Endothelial cell of umbilical vein (primary cell): ENCODE measurements at regions not wholly inside any gene's neighbourhood (a gene's known extent, or its start where the extent isn't known, plus 50 kb on each side); places are given as distances from the start of the nearest gene placed in this dataset.

Source experiments
- EZH2 ChIP-seq: IDR thresholded peaks from 2 replicates; pipeline ENCODE4 v1.6.1; 2012; ENCODE audit warnings: borderline replicate concordance, low read depth, mild to moderate bottlenecking, moderate library complexity, low read length, inconsistent platforms; ENCODE audit not compliant: severe bottlenecking
- FOS ChIP-seq: IDR thresholded peaks from 2 replicates; pipeline ENCODE4 v1.6.1; 2011; ENCODE audit warnings: mild to moderate bottlenecking, low read length, moderate library complexity, borderline replicate concordance; ENCODE audit not compliant: insufficient read depth
- GATA2 ChIP-seq: IDR thresholded peaks from 2 replicates; pipeline ENCODE4 v1.7.0; 2011; ENCODE audit warnings: low read depth, mild to moderate bottlenecking, moderate library complexity, mixed read lengths, low read length; ENCODE audit not compliant: insufficient read length, insufficient read depth
- JUN ChIP-seq: IDR thresholded peaks from 2 replicates; pipeline ENCODE4 v1.6.1; 2011; ENCODE audit warnings: borderline replicate concordance, low read depth; ENCODE audit not compliant: insufficient read length, insufficient read depth
- MYC ChIP-seq: IDR thresholded peaks from one replicate; pipeline ENCODE4 v1.6.1; 2011; ENCODE audit warnings: mild to moderate bottlenecking, low read depth, low read length
- POLR2A ChIP-seq: IDR thresholded peaks from 2 replicates; pipeline ENCODE4 v1.6.1; 2012; ENCODE audit warnings: low read depth, mild to moderate bottlenecking, control low read depth, low read length
- POLR2AphosphoS5 ChIP-seq: IDR thresholded peaks from 2 replicates; pipeline ENCODE4 v1.6.1; 2012; ENCODE audit warnings: low read depth, mild to moderate bottlenecking, control low read depth, low read length, moderate library complexity; ENCODE audit not compliant: insufficient read depth
- TF ChIP-seq, protein P1 (sequence below), 2 donors: IDR thresholded peaks; 1 replicate in 1 of 2; 2 replicates in 1 of 2; pipeline ENCODE4 v1.5.1; 2011; ENCODE audit warnings: low read length in 2 of 2, mild to moderate bottlenecking in 2 of 2, moderate library complexity in 2 of 2, control low read depth in 1 of 2, inconsistent platforms in 1 of 2, low read depth in 1 of 2; ENCODE audit not compliant: insufficient read depth in 1 of 2; ENCODE audit errors: extremely low read depth in 1 of 2
- TF ChIP-seq, protein P2 (sequence below): IDR thresholded peaks from 2 replicates; pipeline ENCODE4 v1.6.1; 2011; ENCODE audit not compliant: insufficient read depth, insufficient read length

DNA sequence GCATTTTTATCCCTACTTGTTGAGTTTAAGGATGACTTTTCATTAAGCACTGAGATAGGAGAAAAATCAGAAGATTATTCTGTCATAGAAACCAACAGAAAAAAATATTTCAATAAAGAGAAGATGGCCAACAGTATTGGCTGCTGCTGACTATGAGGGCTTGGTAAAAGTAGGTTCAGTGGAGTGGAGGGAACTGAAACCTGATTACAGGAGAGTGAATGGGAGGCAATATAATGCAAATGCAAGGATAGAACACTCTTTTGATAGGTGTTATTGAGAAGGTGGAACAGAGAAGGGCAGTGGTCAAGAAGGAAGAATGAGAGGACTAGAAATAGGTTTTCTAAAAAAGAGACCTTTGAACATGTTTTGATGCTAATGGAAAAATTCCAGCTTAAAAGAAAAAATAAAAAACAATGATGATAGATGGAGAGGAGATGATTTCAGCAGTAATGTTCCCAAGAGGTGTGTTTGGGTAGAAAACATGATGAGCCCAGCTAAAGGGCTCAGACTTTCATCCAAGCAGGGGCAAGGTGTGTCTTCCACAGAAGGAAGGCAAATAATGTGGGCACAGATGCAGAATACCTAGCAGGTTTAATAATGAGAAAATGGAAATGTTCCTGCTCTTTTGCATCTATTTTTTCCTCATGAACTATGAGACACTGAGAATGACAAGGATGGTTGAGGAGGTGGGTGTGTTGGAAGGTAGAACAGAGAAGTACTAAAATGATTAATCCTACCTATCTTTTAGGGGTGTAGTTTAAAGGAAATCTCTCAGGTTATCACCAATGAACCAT is 397.9 kb upstream of the GOLIM4 start:
- TF ChIP-seq, protein P1, sequence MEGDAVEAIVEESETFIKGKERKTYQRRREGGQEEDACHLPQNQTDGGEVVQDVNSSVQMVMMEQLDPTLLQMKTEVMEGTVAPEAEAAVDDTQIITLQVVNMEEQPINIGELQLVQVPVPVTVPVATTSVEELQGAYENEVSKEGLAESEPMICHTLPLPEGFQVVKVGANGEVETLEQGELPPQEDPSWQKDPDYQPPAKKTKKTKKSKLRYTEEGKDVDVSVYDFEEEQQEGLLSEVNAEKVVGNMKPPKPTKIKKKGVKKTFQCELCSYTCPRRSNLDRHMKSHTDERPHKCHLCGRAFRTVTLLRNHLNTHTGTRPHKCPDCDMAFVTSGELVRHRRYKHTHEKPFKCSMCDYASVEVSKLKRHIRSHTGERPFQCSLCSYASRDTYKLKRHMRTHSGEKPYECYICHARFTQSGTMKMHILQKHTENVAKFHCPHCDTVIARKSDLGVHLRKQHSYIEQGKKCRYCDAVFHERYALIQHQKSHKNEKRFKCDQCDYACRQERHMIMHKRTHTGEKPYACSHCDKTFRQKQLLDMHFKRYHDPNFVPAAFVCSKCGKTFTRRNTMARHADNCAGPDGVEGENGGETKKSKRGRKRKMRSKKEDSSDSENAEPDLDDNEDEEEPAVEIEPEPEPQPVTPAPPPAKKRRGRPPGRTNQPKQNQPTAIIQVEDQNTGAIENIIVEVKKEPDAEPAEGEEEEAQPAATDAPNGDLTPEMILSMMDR (IDR thresholded peaks at IDR 0.05; ENCODE audit: extremely low read depth in 1 of 2, insufficient read depth in 1 of 2, low read depth in 1 of 2, low read length in 2 of 2), result no peak
- TF ChIP-seq POLR2AphosphoS5 (no peak), EZH2 (no peak), POLR2A (no peak), GATA2 (no peak), JUN (no peak), MYC (no peak), FOS (no peak)
- TF ChIP-seq, protein P2, sequence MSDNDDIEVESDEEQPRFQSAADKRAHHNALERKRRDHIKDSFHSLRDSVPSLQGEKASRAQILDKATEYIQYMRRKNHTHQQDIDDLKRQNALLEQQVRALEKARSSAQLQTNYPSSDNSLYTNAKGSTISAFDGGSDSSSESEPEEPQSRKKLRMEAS, result no peak
